Activated naive CD4-positive, alpha-beta T cell treated with anti-CD3 and anti-CD28 coated beads for 36 hours (primary cell): ENCODE measurements at regions not wholly inside any gene's neighbourhood (a gene's known extent, or its start where the extent isn't known, plus 50 kb on each side); places are given as distances from the start of the nearest gene placed in this dataset.
"Not testable (repeated sequence)": the region's sequence is repeated elsewhere in the genome, so short reads cannot be mapped to it uniquely, and the experiment has no call there.

Source experiments
- CTCF ChIA-PET: fragments of 350-600 bp; sonication (Branson Sonifier 250); formaldehyde crosslinking; loops from one replicate; lab custom pipeline; 2021; ENCODE audit warnings: antibody characterized with exemption; lab: Charles Lee
- DNase-seq: peaks from one replicate; pipeline ENCODE4 v3.0.0-alpha.2; 2020
- H3K27ac Mint-ChIP-seq: one replicate; pipeline ENCODE4 v1.8.0; 2021; ENCODE audit warnings: mild to moderate bottlenecking, mixed read lengths
- H3K27me3 Mint-ChIP-seq: one replicate; pipeline ENCODE4 v1.8.0; 2021; ENCODE audit warnings: low read depth, mixed read lengths
- H3K36me3 Mint-ChIP-seq: one replicate; pipeline ENCODE4 v1.8.0; 2021; ENCODE audit warnings: low read depth, mixed read lengths
- H3K4me1 Mint-ChIP-seq: one replicate; pipeline ENCODE4 v1.8.0; 2021; ENCODE audit warnings: low read depth, mixed read lengths
- H3K4me3 Mint-ChIP-seq: one replicate; pipeline ENCODE4 v1.8.0; 2021; ENCODE audit warnings: mild to moderate bottlenecking, moderate library complexity, mixed read lengths
- H3K9me3 Mint-ChIP-seq: one replicate; pipeline ENCODE4 v1.8.0; 2021; ENCODE audit warnings: mixed read lengths
- intact Hi-C: fragments of 100-400 bp; cut with micrococcal nuclease; formaldehyde crosslinking; loops from one replicate; pipeline ENCODE4 v1.15.1; 2023

GRCh38 chr4:87901422-87901992 is 68.7 kb downstream of the MEPE start:
- no peaks in the 10 kb centered on the region for H3K36me3 Mint-ChIP-seq
- peaks cover 6% of the 10 kb centered on the region for H3K4me1 Mint-ChIP-seq
- H3K9me3 Mint-ChIP-seq, result no peaks in the 10 kb centered on the region
- CTCF ChIA-PET, result no interaction called here
- H3K27me3 Mint-ChIP-seq, result peaks cover 19% of the 10 kb centered on the region
- H3K4me3 Mint-ChIP-seq, result no peak overlapping the region
- DNase-seq, result no peak
- H3K27ac Mint-ChIP-seq, result no peak overlapping the region
- intact Hi-C loops, result no loop called here

GRCh38 chr4:87904639-87905160 is 70.8 kb upstream of the SPP1 start:
- H3K4me1 Mint-ChIP-seq, result no peaks in the 10 kb centered on the region
- no peaks in the 10 kb centered on the region for H3K9me3 Mint-ChIP-seq
- CTCF ChIA-PET, result interaction anchor here (0.6 kb wide), 1 partner anchor 62 kb away, joined by 4 read pairs; no protein-coding TSS in a partner anchor
- no peak overlapping the region for H3K4me3 Mint-ChIP-seq
- DNase-seq, result no peak
- intact Hi-C loops, result no loop called here
- H3K36me3 Mint-ChIP-seq, result no peaks in the 10 kb centered on the region
- no peak overlapping the region for H3K27ac Mint-ChIP-seq
- H3K27me3 Mint-ChIP-seq, result peaks cover 17% of the 10 kb centered on the region

- Mint-ChIP-seq H3K4me1 (no peaks in the 10 kb centered on the region), H3K9me3 (no peaks in the 10 kb centered on the region), H3K27me3 (peaks cover 18% of the 10 kb centered on the region), H3K27ac (no peak overlapping the region), H3K4me3 (no peak overlapping the region), H3K36me3 (no peaks in the 10 kb centered on the region)
- DNase-seq, result no peak
- intact Hi-C loops, result no loop called here
- CTCF ChIA-PET, result no interaction called here
Measured at GRCh38 chr4:87908336-87908735, 67.2 kb upstream of the SPP1 start.

GRCh38 chr4:87910795-87911194 is 64.7 kb upstream of the SPP1 start:
- no peaks in the 10 kb centered on the region for H3K36me3 Mint-ChIP-seq
- intact Hi-C loops, result no loop called here
- no peak overlapping the region for H3K27ac Mint-ChIP-seq
- no peak for DNase-seq
- no peaks in the 10 kb centered on the region for H3K9me3 Mint-ChIP-seq
- no peak overlapping the region for H3K4me3 Mint-ChIP-seq
- CTCF ChIA-PET, result no interaction called here
- no peaks in the 10 kb centered on the region for H3K4me1 Mint-ChIP-seq
- peaks cover 16% of the 10 kb centered on the region for H3K27me3 Mint-ChIP-seq

- Mint-ChIP-seq H3K27me3 (peaks cover 16% of the 10 kb centered on the region), H3K4me3 (no peak overlapping the region), H3K4me1 (no peaks in the 10 kb centered on the region), H3K9me3 (no peaks in the 10 kb centered on the region), H3K36me3 (no peaks in the 10 kb centered on the region), H3K27ac (no peak overlapping the region)
- CTCF ChIA-PET, result no interaction called here
- intact Hi-C loops, result no loop called here
- DNase-seq, result no peak
Measured at GRCh38 chr4:87911252-87911774, 64.2 kb upstream of the SPP1 start.

- CTCF ChIA-PET, result interaction anchor here (1.4 kb wide), 1 partner anchor 63 kb away, joined by 4 read pairs; no protein-coding TSS in a partner anchor
- intact Hi-C loops, result no loop called here
Measured at GRCh38 chr4:87912164-87913004, 63.1 kb upstream of the SPP1 start.

GRCh38 chr4:87913896-87914295 is 61.6 kb upstream of the SPP1 start:
- H3K9me3 Mint-ChIP-seq, result no peaks in the 10 kb centered on the region
- CTCF ChIA-PET, result interaction anchor here (0.9 to 1.4 kb wide), 2 partner anchors 65 to 66 kb away, joined by 3 to 4 read pairs; no protein-coding TSS in a partner anchor

More at GRCh38 chr4:87912164-87913004, 63.1 kb upstream of the SPP1 start:
- no peak for DNase-seq
- H3K9me3 Mint-ChIP-seq, result no peaks in the 10 kb centered on the region
- H3K27me3 Mint-ChIP-seq, result peaks cover 16% of the 10 kb centered on the region
- no peak overlapping the region for H3K27ac Mint-ChIP-seq
- H3K4me1 Mint-ChIP-seq, result no peaks in the 10 kb centered on the region
- H3K4me3 Mint-ChIP-seq, result no peak overlapping the region
- no peaks in the 10 kb centered on the region for H3K36me3 Mint-ChIP-seq

GRCh38 chr4:87915621-87916020 is 59.9 kb upstream of the SPP1 start:
- DNase-seq, result no peak
- Mint-ChIP-seq H3K4me1 (no peaks in the 10 kb centered on the region), H3K27ac (no peak overlapping the region), H3K4me3 (no peak overlapping the region), H3K36me3 (no peaks in the 10 kb centered on the region), H3K9me3 (no peaks in the 10 kb centered on the region), H3K27me3 (peaks cover 3% of the 10 kb centered on the region)
- intact Hi-C loops, result no loop called here
- CTCF ChIA-PET, result no interaction called here

More at GRCh38 chr4:87913896-87914295, 61.6 kb upstream of the SPP1 start:
- H3K4me3 Mint-ChIP-seq, result no peak overlapping the region
- DNase-seq, result no peak
- no peaks in the 10 kb centered on the region for H3K36me3 Mint-ChIP-seq
- no peak overlapping the region for H3K27ac Mint-ChIP-seq
- peaks cover 13% of the 10 kb centered on the region for H3K27me3 Mint-ChIP-seq
- intact Hi-C loops, result no loop called here
- H3K4me1 Mint-ChIP-seq, result no peaks in the 10 kb centered on the region

- Mint-ChIP-seq H3K27ac (no peak overlapping the region), H3K27me3 (peaks cover 3% of the 10 kb centered on the region), H3K4me3 (no peak overlapping the region), H3K9me3 (no peaks in the 10 kb centered on the region), H3K4me1 (no peaks in the 10 kb centered on the region), H3K36me3 (no peaks in the 10 kb centered on the region)
- DNase-seq, result no peak
- intact Hi-C loops, result no loop called here
- CTCF ChIA-PET, result no interaction called here
Measured at GRCh38 chr4:87916626-87917025, 58.9 kb upstream of the SPP1 start.

- H3K27me3 Mint-ChIP-seq, CTCF ChIA-PET, H3K36me3 Mint-ChIP-seq, H3K4me3 Mint-ChIP-seq, H3K27ac Mint-ChIP-seq, H3K4me1 Mint-ChIP-seq, H3K9me3 Mint-ChIP-seq, DNase-seq, intact Hi-C loops: not testable (repeated sequence)
Measured at GRCh38 chr4:87917911-87918310, 57.6 kb upstream of the SPP1 start.

GRCh38 chr4:87918314-87919058 is 57.0 kb upstream of the SPP1 start:
- no peaks in the 10 kb centered on the region for H3K4me1 Mint-ChIP-seq
- intact Hi-C loops, result no loop called here
- H3K9me3 Mint-ChIP-seq, result no peaks in the 10 kb centered on the region
- H3K4me3 Mint-ChIP-seq, result no peak overlapping the region
- CTCF ChIA-PET, result no interaction called here
- no peaks in the 10 kb centered on the region for H3K27me3 Mint-ChIP-seq
- H3K36me3 Mint-ChIP-seq, result no peaks in the 10 kb centered on the region
- no peak overlapping the region for H3K27ac Mint-ChIP-seq
- no peak for DNase-seq

GRCh38 chr4:87919304-87919703 is 56.2 kb upstream of the SPP1 start:
- H3K27me3 Mint-ChIP-seq, H3K9me3 Mint-ChIP-seq, H3K36me3 Mint-ChIP-seq, H3K4me3 Mint-ChIP-seq, intact Hi-C loops, DNase-seq, H3K4me1 Mint-ChIP-seq, CTCF ChIA-PET, H3K27ac Mint-ChIP-seq: not testable (repeated sequence)
